ENCODE measurements at regions not wholly inside any gene's neighbourhood (a gene's known extent, or its start where the extent isn't known, plus 50 kb on each side); places are given as distances from the start of the nearest gene placed in this dataset.

DNA sequence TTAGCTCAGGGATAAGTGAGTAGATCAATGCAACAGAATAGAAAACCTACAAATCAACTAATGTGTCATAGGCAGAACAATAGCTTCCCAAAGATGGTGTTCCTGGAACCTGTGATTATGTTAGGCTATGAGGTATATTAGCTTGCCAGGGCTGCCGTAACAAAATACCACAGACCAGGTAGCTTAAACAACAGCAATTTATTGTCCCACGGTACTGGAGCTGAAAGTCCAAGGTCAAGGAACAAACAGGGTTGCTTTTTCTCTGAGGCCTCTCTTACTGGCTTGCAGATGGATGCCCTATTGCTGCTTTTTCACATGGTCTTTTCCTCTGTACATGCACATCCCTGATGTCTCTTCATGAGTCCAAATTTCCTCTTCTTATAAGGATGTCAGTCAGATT, 354.9 kb downstream of the TNS1 start:
- H3K9ac ChIP-seq (ENCODE audit: low read depth, low read length), result no peak overlapping the region
- H3K9me3 ChIP-seq (ENCODE audit: control insufficient read depth, insufficient read depth, low read length), result no peaks in the 10 kb centered on the region
- H3K36me3 ChIP-seq (ENCODE audit: insufficient read depth, low read length), result no peaks in the 10 kb centered on the region
- H3K4me1 ChIP-seq (ENCODE audit: insufficient read depth, low read length), result peaks cover 6% of the 10 kb centered on the region

DNA sequence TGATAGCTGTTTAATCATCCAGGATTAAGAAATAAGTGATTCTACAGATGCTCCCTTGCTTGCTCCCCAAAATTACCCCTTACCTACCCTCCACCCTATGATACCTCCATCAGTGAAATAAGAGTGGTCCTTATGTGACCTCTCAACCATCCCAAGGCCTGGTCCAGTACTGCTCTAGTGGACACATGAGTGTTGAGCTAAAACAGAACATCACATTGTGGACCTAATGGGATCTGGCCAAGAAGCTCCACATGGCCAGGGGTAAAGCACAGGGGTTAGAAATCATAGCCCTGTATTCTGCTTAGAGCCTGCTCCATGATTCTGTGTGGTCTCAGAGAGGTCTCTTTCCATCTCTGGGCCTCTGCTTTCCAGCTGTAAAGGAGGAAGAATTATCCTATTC, 355.6 kb downstream of the TNS1 start:
- H3K4me1 ChIP-seq (ENCODE audit: insufficient read depth, low read length), result peaks cover 6% of the 10 kb centered on the region
- no peaks in the 10 kb centered on the region for H3K9me3 ChIP-seq (ENCODE audit: control insufficient read depth, insufficient read depth, low read length)
- H3K9ac ChIP-seq (ENCODE audit: low read depth, low read length), result no peak overlapping the region
- no peaks in the 10 kb centered on the region for H3K36me3 ChIP-seq (ENCODE audit: insufficient read depth, low read length)

DNA sequence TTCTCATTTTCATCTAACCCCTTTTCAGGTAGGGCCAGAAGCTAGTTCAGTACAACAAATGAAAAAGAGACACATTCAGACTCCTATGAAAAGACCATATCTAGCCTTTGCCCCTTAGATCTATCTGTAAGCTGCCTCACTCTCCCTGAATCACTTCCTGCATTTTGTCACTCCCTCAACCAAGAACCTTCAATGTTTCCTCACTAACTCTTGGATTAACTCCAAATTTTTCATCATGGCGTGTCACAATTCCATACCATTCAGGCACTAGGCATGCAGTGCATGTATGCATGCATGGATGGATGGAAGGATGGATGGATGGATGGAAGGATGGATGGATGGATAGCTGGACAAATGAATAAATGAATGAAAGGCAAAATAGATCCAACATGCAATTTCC, 356.9 kb downstream of the TNS1 start:
- Histone ChIP-seq H3K9ac (ENCODE audit: low read depth, low read length) (no peak overlapping the region), H3K9me3 (ENCODE audit: control insufficient read depth, insufficient read depth, low read length) (no peaks in the 10 kb centered on the region)

DNA sequence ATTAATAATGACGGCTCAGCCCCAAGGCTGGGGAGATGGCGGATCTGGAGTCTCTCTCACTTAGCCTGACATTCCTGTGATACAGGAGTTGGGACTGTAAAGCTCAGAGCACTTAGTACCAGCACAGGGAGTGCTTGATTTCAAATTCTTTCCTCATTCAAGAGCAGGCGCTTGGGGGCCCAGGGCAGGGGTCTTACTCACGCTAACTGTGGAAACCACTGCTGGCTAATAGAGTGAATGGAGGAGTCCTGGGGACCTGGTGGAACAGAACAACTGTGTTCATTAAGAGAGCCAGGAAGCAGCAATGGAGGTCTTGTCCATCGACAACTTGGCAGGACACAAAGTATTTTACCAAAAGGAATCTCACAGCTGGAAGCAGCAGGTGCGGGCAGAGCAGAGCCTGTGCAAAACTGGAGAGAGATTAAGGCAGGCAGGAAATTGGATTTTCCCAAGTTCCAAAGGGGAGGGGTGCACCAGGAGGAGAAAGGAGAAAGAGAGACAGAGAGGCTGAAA, 358.9 kb downstream of the TNS1 start:
- Histone ChIP-seq H3K9me3 (ENCODE audit: control insufficient read depth, insufficient read depth, low read length) (no peaks in the 10 kb centered on the region), H3K9ac (ENCODE audit: low read depth, low read length) (no peak overlapping the region), H3K36me3 (ENCODE audit: insufficient read depth, low read length) (no peaks in the 10 kb centered on the region), H3K4me1 (ENCODE audit: insufficient read depth, low read length) (no peaks in the 10 kb centered on the region)

More for the DNA sequence above, 356.9 kb downstream of the TNS1 start:
- Histone ChIP-seq H3K4me1 (ENCODE audit: insufficient read depth, low read length) (peaks cover 6% of the 10 kb centered on the region), H3K36me3 (ENCODE audit: insufficient read depth, low read length) (no peaks in the 10 kb centered on the region)

DNA sequence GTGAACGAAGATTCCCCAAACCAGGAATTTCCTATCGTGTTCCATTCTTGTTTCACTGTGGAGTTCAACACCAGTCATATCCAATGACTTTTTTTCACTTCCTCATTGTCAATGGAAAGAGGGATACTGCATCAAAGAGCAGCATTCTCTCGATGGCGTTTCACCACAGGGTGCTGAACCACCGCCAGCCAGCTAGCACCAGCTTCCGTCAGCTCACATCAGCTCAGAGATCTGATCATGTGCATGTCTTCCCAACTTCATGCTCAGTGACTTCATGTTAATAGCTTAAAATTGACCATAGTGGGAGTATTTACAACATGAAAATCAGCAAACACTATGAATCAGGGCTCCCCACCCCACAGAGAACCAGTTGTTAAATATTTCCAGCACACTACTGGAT, 359.9 kb downstream of the TNS1 start:
- Histone ChIP-seq H3K9ac (ENCODE audit: low read depth, low read length) (no peak overlapping the region), H3K36me3 (ENCODE audit: insufficient read depth, low read length) (no peaks in the 10 kb centered on the region), H3K9me3 (ENCODE audit: control insufficient read depth, insufficient read depth, low read length) (no peaks in the 10 kb centered on the region), H3K4me1 (ENCODE audit: insufficient read depth, low read length) (no peaks in the 10 kb centered on the region)

DNA sequence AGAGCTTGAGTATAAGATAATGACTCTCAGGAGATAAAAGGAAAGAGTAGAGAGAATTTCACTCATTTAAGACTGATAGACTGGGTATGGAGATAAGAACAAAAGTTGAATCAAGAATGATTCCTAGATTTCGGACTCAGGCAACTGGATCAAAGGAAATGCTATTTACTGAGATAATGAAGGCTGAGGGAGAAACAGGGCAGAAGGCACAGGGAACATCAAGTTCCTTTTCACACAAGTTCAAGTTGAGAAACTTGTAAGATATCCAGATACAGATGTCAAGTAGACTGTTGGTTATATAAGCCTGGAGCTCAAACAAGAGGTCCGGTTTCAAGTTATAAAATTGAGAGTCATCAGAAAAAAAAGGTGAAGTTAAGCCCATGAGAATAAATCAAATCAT, 360.8 kb downstream of the TNS1 start:
- Histone ChIP-seq H3K4me1 (ENCODE audit: insufficient read depth, low read length) (no peaks in the 10 kb centered on the region), H3K9ac (ENCODE audit: low read depth, low read length) (no peak overlapping the region), H3K36me3 (ENCODE audit: insufficient read depth, low read length) (no peaks in the 10 kb centered on the region), H3K9me3 (ENCODE audit: control insufficient read depth, insufficient read depth, low read length) (no peaks in the 10 kb centered on the region)

DNA sequence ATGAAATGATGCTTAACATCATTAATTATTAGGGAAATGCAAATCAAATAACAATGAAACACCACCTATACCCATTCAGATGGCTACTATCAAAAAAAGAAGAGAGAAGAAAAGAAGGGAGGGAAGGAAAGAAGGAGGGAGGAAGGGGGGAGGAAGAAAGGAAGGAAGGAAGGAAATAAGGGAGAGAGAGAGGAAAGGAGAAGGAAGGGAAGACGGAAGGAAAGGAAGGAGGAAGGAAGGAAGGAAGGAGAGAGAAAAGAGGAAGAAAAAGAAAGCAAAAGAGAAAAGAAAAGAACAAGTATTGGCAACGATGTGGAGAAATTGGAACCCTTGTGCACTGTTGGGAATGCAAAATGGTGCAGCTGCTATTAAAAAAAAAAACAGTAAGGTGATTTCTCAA, 363.3 kb downstream of the TNS1 start:
- no peaks in the 10 kb centered on the region for H3K9me3 ChIP-seq (ENCODE audit: control insufficient read depth, insufficient read depth, low read length)
- no peaks in the 10 kb centered on the region for H3K36me3 ChIP-seq (ENCODE audit: insufficient read depth, low read length)
- no peaks in the 10 kb centered on the region for H3K4me1 ChIP-seq (ENCODE audit: insufficient read depth, low read length)
- no peak overlapping the region for H3K9ac ChIP-seq (ENCODE audit: low read depth, low read length)

DNA sequence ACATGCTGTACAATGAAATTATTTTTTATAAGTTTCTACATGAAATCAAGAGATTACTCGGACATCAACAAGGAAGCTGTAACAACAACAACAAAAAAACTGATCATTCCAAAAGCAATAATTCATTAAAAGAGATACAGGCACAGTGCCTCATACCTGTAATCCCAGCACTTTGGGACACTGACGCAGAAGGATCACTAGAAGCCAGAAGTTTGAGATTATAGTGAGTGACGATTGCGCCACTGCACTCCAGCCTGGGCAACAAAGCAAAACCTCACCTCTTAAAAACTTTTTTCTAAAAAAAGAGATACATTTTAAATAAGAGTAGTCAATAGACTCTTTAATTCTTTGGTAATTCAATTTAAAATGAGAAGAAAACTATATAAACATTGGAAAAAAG, 364.3 kb downstream of the TNS1 start:
- Histone ChIP-seq H3K9me3 (ENCODE audit: control insufficient read depth, insufficient read depth, low read length) (no peaks in the 10 kb centered on the region), H3K4me1 (ENCODE audit: insufficient read depth, low read length) (no peaks in the 10 kb centered on the region), H3K9ac (ENCODE audit: low read depth, low read length) (no peak overlapping the region), H3K36me3 (ENCODE audit: insufficient read depth, low read length) (no peaks in the 10 kb centered on the region)

DNA sequence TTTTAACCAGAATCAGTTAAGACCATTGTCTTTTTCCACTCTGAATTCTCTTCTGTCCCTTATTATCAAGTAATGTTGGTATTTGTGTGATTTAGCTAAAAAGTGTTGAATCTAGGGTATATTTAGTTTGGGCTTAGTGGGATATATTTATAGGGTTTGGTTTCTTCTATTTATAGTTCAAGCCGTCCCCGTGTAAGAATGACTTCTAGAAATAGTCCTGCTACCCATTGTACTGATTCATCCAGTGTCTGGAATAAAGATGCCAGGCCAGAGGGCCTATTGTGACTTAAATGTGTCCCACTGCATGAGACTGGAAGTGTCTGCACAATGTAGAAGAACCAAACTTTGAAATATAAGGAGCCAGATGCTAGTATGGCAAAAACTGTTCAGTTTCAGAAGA, 364.8 kb downstream of the TNS1 start:
- Histone ChIP-seq H3K36me3 (ENCODE audit: insufficient read depth, low read length) (no peaks in the 10 kb centered on the region), H3K9me3 (ENCODE audit: control insufficient read depth, insufficient read depth, low read length) (no peaks in the 10 kb centered on the region), H3K4me1 (ENCODE audit: insufficient read depth, low read length) (no peaks in the 10 kb centered on the region), H3K9ac (ENCODE audit: low read depth, low read length) (no peak overlapping the region)

DNA sequence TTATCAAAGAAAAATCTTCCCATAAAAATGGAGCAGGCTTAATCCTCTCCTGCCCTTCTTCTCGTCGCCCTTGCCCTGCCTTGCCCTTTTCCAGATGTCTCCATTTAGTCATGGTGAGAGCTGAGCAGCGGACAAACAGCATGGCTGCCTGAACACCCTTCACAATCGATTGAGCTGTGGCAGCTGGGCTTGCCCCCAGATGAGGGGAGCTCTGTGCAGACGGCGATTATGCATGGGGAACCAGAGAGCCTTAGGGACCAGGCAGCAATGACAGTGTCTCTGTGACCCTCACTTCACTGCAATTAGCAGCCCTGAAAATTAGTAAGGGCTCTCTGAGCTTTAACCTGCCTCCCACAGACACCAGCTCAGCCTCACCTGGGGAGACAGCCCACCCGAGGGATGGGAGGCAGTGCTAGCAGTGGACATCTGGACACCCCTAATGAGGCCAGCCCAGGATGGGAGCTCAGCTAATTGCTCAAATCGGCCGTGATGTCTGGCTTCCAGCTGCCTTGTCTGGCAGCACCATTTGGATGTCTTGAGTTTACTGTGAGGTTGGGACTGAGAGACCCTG, 365.7 kb downstream of the TNS1 start:
- H3K36me3 ChIP-seq (ENCODE audit: insufficient read depth, low read length), result no peaks in the 10 kb centered on the region
- H3K9me3 ChIP-seq (ENCODE audit: control insufficient read depth, insufficient read depth, low read length), result no peaks in the 10 kb centered on the region
- no peaks in the 10 kb centered on the region for H3K4me1 ChIP-seq (ENCODE audit: insufficient read depth, low read length)
- no peak overlapping the region for H3K9ac ChIP-seq (ENCODE audit: low read depth, low read length)

DNA sequence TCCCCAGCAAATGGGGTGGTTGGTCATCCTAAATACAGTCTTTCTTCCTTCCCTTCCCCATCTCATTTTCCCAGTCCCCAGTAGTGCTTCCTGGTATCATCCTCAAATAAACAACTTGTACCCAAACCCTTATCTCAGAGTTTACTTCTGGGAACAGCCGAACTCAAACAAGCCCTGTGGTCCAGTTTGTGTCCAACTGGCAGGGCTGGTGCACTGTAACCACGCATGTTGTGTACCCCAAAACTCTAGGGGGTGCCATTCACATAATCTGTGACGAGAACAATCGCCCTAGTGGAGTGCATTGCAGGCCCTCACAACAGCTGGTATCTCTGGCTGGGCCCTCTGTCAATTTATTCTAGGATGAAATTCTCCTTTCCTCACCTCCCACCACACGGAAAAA, 366.2 kb downstream of the TNS1 start:
- no peaks in the 10 kb centered on the region for H3K9me3 ChIP-seq (ENCODE audit: control insufficient read depth, insufficient read depth, low read length)
- no peaks in the 10 kb centered on the region for H3K4me1 ChIP-seq (ENCODE audit: insufficient read depth, low read length)
- H3K9ac ChIP-seq (ENCODE audit: low read depth, low read length), result no peak overlapping the region
- H3K36me3 ChIP-seq (ENCODE audit: insufficient read depth, low read length), result no peaks in the 10 kb centered on the region

DNA sequence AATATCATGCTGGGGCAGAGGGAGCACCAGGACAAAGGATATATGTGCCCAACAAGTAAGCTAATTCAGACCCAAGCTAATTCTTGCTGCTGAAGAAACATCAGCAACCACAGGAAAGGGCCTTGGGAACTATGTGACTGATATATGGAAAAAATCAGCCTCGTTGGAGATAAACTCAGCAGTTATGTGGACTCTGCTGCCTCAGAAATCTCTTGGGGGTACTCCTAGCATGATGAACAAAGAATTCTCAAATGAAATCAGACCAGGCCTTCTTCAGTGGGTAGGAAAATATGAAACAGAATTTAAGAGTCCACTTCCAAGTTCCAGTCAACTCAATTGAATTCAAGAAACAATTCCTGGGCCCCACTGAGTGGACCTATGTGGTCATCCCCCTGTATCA, 367.9 kb downstream of the TNS1 start:
- no peak overlapping the region for H3K9ac ChIP-seq (ENCODE audit: low read depth, low read length)
- no peaks in the 10 kb centered on the region for H3K9me3 ChIP-seq (ENCODE audit: control insufficient read depth, insufficient read depth, low read length)
- H3K4me1 ChIP-seq (ENCODE audit: insufficient read depth, low read length), result no peaks in the 10 kb centered on the region
- no peaks in the 10 kb centered on the region for H3K36me3 ChIP-seq (ENCODE audit: insufficient read depth, low read length)

DNA sequence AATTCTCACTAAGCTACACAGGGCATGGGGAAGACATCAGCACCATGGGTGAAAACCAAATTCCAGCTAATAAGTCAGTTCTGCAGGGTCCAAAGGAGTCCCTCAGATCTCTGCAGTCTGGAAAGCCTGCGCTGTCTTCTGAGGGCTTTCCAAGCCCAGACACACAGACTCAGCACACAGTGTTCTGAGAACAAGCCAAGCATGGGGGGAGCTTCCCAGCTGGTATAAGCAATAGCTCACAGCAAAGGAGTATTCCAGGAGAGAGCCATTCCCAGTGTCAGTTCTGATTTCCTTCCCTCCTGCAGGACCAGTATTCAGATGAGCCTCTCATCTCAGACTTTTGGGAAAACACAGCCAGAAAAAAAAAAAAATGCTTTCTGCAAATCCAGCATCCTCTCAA, 370.8 kb downstream of the TNS1 start:
- H3K36me3 ChIP-seq (ENCODE audit: insufficient read depth, low read length), result no peaks in the 10 kb centered on the region
- no peaks in the 10 kb centered on the region for H3K9me3 ChIP-seq (ENCODE audit: control insufficient read depth, insufficient read depth, low read length)
- H3K4me1 ChIP-seq (ENCODE audit: insufficient read depth, low read length), result no peaks in the 10 kb centered on the region
- H3K9ac ChIP-seq (ENCODE audit: low read depth, low read length), result no peak overlapping the region

DNA sequence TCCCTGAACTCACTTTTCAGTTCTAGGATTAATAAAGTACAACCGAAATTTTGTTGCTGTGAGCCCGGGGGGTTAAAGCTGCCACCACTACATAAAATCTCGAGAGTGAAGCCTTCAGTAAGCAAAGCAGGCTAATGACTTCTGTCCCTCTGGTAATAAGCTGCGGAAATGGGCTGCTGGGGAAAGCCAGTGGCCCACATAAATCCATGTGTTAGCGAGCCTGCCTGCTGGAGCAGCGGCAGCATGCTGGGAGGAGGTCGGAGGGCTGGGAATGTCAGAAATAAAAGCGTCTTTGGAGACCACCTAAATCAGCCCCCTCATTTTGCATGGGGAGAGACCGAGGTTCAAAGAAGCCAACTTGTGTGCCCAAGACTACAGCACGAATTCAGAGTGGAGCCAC, 371.7 kb downstream of the TNS1 start:
- Histone ChIP-seq H3K9ac (ENCODE audit: low read depth, low read length) (no peak overlapping the region), H3K4me1 (ENCODE audit: insufficient read depth, low read length) (no peaks in the 10 kb centered on the region), H3K36me3 (ENCODE audit: insufficient read depth, low read length) (no peaks in the 10 kb centered on the region), H3K9me3 (ENCODE audit: control insufficient read depth, insufficient read depth, low read length) (no peaks in the 10 kb centered on the region)

DNA sequence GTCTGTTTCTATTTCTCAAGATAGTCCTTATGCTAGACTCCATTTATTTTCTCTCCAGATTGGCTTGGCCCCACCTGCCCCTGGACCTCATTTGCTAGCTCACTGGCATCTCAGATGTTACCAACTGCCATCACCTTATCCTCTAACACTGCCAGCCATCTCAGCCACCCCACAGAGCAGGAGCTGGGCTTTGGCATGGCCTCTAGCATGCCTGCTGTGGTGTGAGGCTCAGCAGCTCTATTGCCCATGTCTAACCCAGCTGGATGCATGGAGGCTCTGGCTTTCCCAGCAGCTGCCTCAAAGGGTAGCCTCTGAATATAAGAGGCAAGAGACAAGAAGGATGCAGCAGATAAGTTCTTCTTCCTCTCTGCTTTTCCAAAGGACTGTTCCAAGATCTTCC, 373.4 kb downstream of the TNS1 start:
- no peak overlapping the region for H3K9ac ChIP-seq (ENCODE audit: low read depth, low read length)
- no peaks in the 10 kb centered on the region for H3K4me1 ChIP-seq (ENCODE audit: insufficient read depth, low read length)
- no peaks in the 10 kb centered on the region for H3K9me3 ChIP-seq (ENCODE audit: control insufficient read depth, insufficient read depth, low read length)
- no peaks in the 10 kb centered on the region for H3K36me3 ChIP-seq (ENCODE audit: insufficient read depth, low read length)

DNA sequence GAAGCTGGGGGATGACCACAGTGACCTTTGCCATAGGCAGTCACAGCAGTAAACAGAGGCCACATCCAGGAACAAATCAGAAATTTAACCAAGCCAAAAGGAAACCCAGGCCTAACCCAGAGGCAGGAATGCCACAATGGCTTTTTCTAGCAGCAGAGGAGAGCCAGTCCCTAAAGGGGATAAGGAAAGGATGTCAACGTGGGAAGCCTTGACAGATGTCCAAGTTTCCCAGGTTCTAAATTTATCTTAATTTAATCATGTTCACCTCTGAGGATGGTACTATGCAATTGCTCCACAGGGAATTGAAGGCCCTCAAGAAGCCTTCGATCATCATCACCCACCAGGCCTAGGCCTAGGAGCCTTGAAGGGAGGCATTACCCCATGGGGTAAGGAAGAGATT, 374.7 kb downstream of the TNS1 start:
- Histone ChIP-seq H3K9ac (ENCODE audit: low read depth, low read length) (no peak overlapping the region), H3K36me3 (ENCODE audit: insufficient read depth, low read length) (no peaks in the 10 kb centered on the region), H3K4me1 (ENCODE audit: insufficient read depth, low read length) (no peaks in the 10 kb centered on the region), H3K9me3 (ENCODE audit: control insufficient read depth, insufficient read depth, low read length) (no peaks in the 10 kb centered on the region)
